ENCODE measurements at regions not wholly inside any gene's neighbourhood (a gene's known extent, or its start where the extent isn't known, plus 50 kb on each side); places are given as distances from the start of the nearest gene placed in this dataset.

DNA sequence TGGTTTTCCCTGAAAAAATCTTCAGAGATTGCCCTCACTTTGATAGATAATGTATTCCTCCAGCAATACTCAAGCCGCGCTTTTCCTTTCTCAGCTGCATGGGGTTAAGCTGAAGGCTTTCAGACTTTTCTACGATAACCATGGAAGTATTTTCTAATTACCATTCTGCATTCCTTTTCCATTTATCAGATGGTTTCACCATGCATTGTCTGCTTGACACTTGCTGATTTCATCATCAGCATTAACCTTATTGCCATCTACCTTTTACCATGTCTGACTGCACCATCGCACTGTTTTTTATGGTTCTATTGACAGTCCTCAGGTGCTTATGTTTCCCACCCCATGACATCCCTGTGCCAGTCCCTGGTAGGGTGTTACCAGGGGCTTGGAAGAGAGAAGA is 91.6 kb downstream of the DMAC1 start:
- TF ChIP-seq, protein P1, sequence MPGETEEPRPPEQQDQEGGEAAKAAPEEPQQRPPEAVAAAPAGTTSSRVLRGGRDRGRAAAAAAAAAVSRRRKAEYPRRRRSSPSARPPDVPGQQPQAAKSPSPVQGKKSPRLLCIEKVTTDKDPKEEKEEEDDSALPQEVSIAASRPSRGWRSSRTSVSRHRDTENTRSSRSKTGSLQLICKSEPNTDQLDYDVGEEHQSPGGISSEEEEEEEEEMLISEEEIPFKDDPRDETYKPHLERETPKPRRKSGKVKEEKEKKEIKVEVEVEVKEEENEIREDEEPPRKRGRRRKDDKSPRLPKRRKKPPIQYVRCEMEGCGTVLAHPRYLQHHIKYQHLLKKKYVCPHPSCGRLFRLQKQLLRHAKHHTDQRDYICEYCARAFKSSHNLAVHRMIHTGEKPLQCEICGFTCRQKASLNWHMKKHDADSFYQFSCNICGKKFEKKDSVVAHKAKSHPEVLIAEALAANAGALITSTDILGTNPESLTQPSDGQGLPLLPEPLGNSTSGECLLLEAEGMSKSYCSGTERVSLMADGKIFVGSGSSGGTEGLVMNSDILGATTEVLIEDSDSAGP (CRISPR knock-in tag; IDR thresholded peaks at IDR 0.05; ENCODE audit: borderline replicate concordance): no peak
- TF ChIP-seq SATB2 (CRISPR knock-in tag; IDR thresholded peaks at IDR 0.05) (no peak), ZNF382 (CRISPR knock-in tag; IDR thresholded peaks at IDR 0.05; ENCODE audit: borderline replicate concordance) (no peak), ZNF607 (CRISPR knock-in tag; IDR thresholded peaks at IDR 0.05; ENCODE audit: borderline replicate concordance) (no peak), ELF1 (CRISPR knock-in tag; IDR thresholded peaks at IDR 0.05) (no peak), MIER3 (CRISPR knock-in tag; IDR thresholded peaks at IDR 0.05; ENCODE audit: borderline replicate concordance) (no peak), ZC3H13 (CRISPR knock-in tag; IDR thresholded peaks at IDR 0.05) (no peak), DR1 (CRISPR knock-in tag; IDR thresholded peaks at IDR 0.05) (no peak)
- TF ChIP-seq, protein P2, sequence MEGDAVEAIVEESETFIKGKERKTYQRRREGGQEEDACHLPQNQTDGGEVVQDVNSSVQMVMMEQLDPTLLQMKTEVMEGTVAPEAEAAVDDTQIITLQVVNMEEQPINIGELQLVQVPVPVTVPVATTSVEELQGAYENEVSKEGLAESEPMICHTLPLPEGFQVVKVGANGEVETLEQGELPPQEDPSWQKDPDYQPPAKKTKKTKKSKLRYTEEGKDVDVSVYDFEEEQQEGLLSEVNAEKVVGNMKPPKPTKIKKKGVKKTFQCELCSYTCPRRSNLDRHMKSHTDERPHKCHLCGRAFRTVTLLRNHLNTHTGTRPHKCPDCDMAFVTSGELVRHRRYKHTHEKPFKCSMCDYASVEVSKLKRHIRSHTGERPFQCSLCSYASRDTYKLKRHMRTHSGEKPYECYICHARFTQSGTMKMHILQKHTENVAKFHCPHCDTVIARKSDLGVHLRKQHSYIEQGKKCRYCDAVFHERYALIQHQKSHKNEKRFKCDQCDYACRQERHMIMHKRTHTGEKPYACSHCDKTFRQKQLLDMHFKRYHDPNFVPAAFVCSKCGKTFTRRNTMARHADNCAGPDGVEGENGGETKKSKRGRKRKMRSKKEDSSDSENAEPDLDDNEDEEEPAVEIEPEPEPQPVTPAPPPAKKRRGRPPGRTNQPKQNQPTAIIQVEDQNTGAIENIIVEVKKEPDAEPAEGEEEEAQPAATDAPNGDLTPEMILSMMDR (CRISPR knock-in tag; IDR thresholded peaks at IDR 0.05): no peak
- TF ChIP-seq, protein P3, sequence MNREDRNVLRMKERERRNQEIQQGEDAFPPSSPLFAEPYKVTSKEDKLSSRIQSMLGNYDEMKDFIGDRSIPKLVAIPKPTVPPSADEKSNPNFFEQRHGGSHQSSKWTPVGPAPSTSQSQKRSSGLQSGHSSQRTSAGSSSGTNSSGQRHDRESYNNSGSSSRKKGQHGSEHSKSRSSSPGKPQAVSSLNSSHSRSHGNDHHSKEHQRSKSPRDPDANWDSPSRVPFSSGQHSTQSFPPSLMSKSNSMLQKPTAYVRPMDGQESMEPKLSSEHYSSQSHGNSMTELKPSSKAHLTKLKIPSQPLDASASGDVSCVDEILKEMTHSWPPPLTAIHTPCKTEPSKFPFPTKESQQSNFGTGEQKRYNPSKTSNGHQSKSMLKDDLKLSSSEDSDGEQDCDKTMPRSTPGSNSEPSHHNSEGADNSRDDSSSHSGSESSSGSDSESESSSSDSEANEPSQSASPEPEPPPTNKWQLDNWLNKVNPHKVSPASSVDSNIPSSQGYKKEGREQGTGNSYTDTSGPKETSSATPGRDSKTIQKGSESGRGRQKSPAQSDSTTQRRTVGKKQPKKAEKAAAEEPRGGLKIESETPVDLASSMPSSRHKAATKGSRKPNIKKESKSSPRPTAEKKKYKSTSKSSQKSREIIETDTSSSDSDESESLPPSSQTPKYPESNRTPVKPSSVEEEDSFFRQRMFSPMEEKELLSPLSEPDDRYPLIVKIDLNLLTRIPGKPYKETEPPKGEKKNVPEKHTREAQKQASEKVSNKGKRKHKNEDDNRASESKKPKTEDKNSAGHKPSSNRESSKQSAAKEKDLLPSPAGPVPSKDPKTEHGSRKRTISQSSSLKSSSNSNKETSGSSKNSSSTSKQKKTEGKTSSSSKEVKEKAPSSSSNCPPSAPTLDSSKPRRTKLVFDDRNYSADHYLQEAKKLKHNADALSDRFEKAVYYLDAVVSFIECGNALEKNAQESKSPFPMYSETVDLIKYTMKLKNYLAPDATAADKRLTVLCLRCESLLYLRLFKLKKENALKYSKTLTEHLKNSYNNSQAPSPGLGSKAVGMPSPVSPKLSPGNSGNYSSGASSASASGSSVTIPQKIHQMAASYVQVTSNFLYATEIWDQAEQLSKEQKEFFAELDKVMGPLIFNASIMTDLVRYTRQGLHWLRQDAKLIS (CRISPR knock-in tag; IDR thresholded peaks at IDR 0.05): no peak

Data from HepG2 (cell line).